NT2/D1 (cell line): ENCODE measurements at regions not wholly inside any gene's neighbourhood (a gene's known extent, or its start where the extent isn't known, plus 50 kb on each side); places are given as distances from the start of the nearest gene placed in this dataset.
"Not testable (repeated sequence)": the region's sequence is repeated elsewhere in the genome, so short reads cannot be mapped to it uniquely, and the experiment has no call there.

Source experiments
- SUZ12 ChIP-seq: IDR thresholded peaks from 2 replicates; pipeline ENCODE4 v1.6.1; 2011; ENCODE audit not compliant: insufficient read length, insufficient read depth; ENCODE audit errors: extremely low read depth
- YY1 ChIP-seq: IDR thresholded peaks from 2 replicates; pipeline ENCODE4 v1.6.1; 2011; ENCODE audit not compliant: insufficient read length, insufficient read depth

DNA sequence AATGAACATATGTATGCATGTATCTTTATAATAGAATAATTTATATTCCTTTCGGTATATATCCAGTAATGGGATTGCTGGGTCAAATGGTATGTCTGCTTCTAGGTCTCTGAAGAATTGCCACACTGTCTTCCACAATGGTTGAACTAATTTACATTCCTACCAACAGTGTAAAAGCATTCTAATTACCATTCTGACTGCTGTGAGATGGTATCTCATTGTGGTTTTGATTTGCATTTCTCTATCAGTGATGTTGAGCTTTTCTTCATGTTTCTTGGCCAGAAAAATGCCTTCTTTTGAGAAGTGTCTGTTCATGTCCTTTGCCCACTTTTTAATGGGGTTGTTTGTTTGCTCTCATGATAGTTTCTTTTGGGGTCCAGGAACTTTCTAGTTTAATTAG, 213.2 kb upstream of the PTER start:
- not testable (repeated sequence) for TF ChIP-seq SUZ12, YY1
